H9 (cell line): ENCODE measurements at regions not wholly inside any gene's neighbourhood (a gene's known extent, or its start where the extent isn't known, plus 50 kb on each side); places are given as distances from the start of the nearest gene placed in this dataset.

Experiments used
- DNase-seq: peaks from one replicate; pipeline ENCODE4 v3.0.0-alpha.2; 2017
- H2AFZ ChIP-seq: one replicate; pipeline ENCODE4 v1.6.1; 2013; ENCODE audit warnings: mild to moderate bottlenecking, low read length, control low read depth, moderate library complexity
- H2AK5ac ChIP-seq: 2 replicates; pipeline ENCODE4 v1.6.1; 2013; ENCODE audit warnings: low read length, control low read depth, mixed read lengths; ENCODE audit not compliant: insufficient read length
- H2BK120ac ChIP-seq: one replicate; pipeline ENCODE4 v1.6.1; 2013; ENCODE audit warnings: low read depth, mild to moderate bottlenecking, low read length, control low read depth, inconsistent platforms; ENCODE audit not compliant: poor library complexity, severe bottlenecking
- H2BK12ac ChIP-seq: 2 replicates; pipeline ENCODE4 v1.6.1; 2013; ENCODE audit warnings: low read length, control low read depth, mixed read lengths, low read depth; ENCODE audit not compliant: insufficient read length
- H2BK15ac ChIP-seq: 2 replicates; pipeline ENCODE4 v1.6.1; 2013; ENCODE audit warnings: low read depth, low read length, control low read depth
- H2BK20ac ChIP-seq: one replicate; pipeline ENCODE4 v1.6.1; 2013; ENCODE audit warnings: low read depth, mild to moderate bottlenecking, low read length, control low read depth, inconsistent platforms; ENCODE audit not compliant: poor library complexity, severe bottlenecking
- H2BK5ac ChIP-seq: 2 replicates; pipeline ENCODE4 v1.6.1; 2013; ENCODE audit warnings: low read length, control low read depth, mixed read lengths; ENCODE audit not compliant: insufficient read length
- H3K14ac ChIP-seq: 2 replicates; pipeline ENCODE4 v1.6.1; 2013; ENCODE audit warnings: low read length, control low read depth; ENCODE audit not compliant: insufficient read depth
- H3K18ac ChIP-seq: 2 replicates; pipeline ENCODE4 v1.6.1; 2013; ENCODE audit warnings: low read depth, mild to moderate bottlenecking, mixed read lengths, low read length, control low read depth; ENCODE audit not compliant: insufficient read length
- H3K23ac ChIP-seq: 2 replicates; pipeline ENCODE4 v1.6.1; 2013; ENCODE audit warnings: low read length, control low read depth, mixed read lengths, low read depth; ENCODE audit not compliant: insufficient read length
- H3K23me2 ChIP-seq: 2 replicates; pipeline ENCODE4 v1.6.1; 2013; ENCODE audit warnings: low read depth, mild to moderate bottlenecking, mixed read lengths, low read length, control low read depth; ENCODE audit not compliant: insufficient read length, poor library complexity, severe bottlenecking
- H3K27ac ChIP-seq: 2 replicates; pipeline ENCODE4 v1.5.1; 2013; ENCODE audit warnings: low read length, control low read depth, mixed read lengths, low read depth; ENCODE audit not compliant: insufficient read length
- H3K27me3 ChIP-seq: 2 replicates; pipeline ENCODE4 v1.6.1; 2013; ENCODE audit warnings: low read length, control low read depth, inconsistent platforms; ENCODE audit not compliant: insufficient read depth
- H3K4ac ChIP-seq: 2 replicates; pipeline ENCODE4 v1.6.1; 2013; ENCODE audit warnings: low read depth, mild to moderate bottlenecking, control low read depth, inconsistent platforms, low read length, moderate library complexity
- H3K4me1 ChIP-seq: 2 replicates; pipeline ENCODE4 v1.6.1; 2013; ENCODE audit warnings: low read length, control low read depth, inconsistent platforms; ENCODE audit not compliant: insufficient read depth
- H3K4me2 ChIP-seq: 2 replicates; pipeline ENCODE4 v1.6.1; 2013; ENCODE audit warnings: low read length, control low read depth, mixed read lengths; ENCODE audit not compliant: insufficient read length, insufficient read depth
- H3K56ac ChIP-seq: 2 replicates; pipeline ENCODE4 v1.6.1; 2013; ENCODE audit warnings: low read depth, mild to moderate bottlenecking, mixed read lengths, low read length, control low read depth; ENCODE audit not compliant: insufficient read length
- H3K79me1 ChIP-seq: 2 replicates; pipeline ENCODE4 v1.6.1; 2013; ENCODE audit warnings: low read depth, mild to moderate bottlenecking, moderate library complexity, low read length, control low read depth, inconsistent platforms; ENCODE audit not compliant: insufficient read depth, poor library complexity, severe bottlenecking
- H3K79me2 ChIP-seq: 2 replicates; pipeline ENCODE4 v1.6.1; 2013; ENCODE audit warnings: low read length, control low read depth, inconsistent platforms; ENCODE audit not compliant: insufficient read depth
- H3K9ac ChIP-seq: 2 replicates; pipeline ENCODE4 v1.6.1; 2013; ENCODE audit warnings: low read length, control low read depth, mixed read lengths; ENCODE audit not compliant: insufficient read length; ENCODE audit errors: extremely low read depth
- H3K9me3 ChIP-seq: one replicate; pipeline ENCODE4 v1.6.1; 2013; ENCODE audit warnings: low read depth, low read length, inconsistent platforms; ENCODE audit not compliant: control insufficient read depth
- H3T11ph ChIP-seq: one replicate; pipeline ENCODE4 v1.6.1; 2013; ENCODE audit warnings: mild to moderate bottlenecking, low read length, control low read depth, inconsistent platforms
- H4K20me1 ChIP-seq: one replicate; pipeline ENCODE4 v1.6.1; 2013; ENCODE audit not compliant: control insufficient read depth, insufficient read length, insufficient read depth
- H4K5ac ChIP-seq: 2 replicates; pipeline ENCODE4 v1.6.1; 2013; ENCODE audit warnings: low read depth, mild to moderate bottlenecking, mixed read lengths, low read length, control low read depth; ENCODE audit not compliant: insufficient read length
- H4K8ac ChIP-seq: replicated peaks from 2 replicates; pipeline ENCODE4 v1.6.1; 2013; ENCODE audit warnings: low read length, control low read depth, mixed read lengths, low read depth; ENCODE audit not compliant: insufficient read length
- H4K91ac ChIP-seq: 2 replicates; pipeline ENCODE4 v1.6.1; 2013; ENCODE audit warnings: low read depth, mild to moderate bottlenecking, moderate library complexity, mixed read lengths, low read length, control low read depth; ENCODE audit not compliant: insufficient read length
- H3K27ac Mint-ChIP-seq, 3 experiments: 2 replicates in 2 of 3; 3 replicates in 1 of 3; pipeline ENCODE4 v1.8.0; 2020 to 2021; ENCODE audit warnings: mixed read lengths in 3 of 3, mild to moderate bottlenecking in 1 of 3, moderate library complexity in 1 of 3
- H3K27me3 Mint-ChIP-seq: 2 replicates; pipeline ENCODE4 v1.8.0; 2021; ENCODE audit warnings: low read depth, mild to moderate bottlenecking, moderate library complexity, mixed read lengths
- H3K36me3 Mint-ChIP-seq, 3 experiments: 2 replicates in 2 of 3; 3 replicates in 1 of 3; pipeline ENCODE4 v1.8.0; 2020 to 2021; ENCODE audit warnings: low read depth in 3 of 3, mixed read lengths in 3 of 3; ENCODE audit not compliant: insufficient read depth in 1 of 3
- H3K4me1 Mint-ChIP-seq, 2 experiments: 2 replicates each; pipeline ENCODE4 v1.8.0; 2020; ENCODE audit warnings: mixed read lengths in 2 of 2
- H3K4me3 Mint-ChIP-seq, 2 experiments: 2 replicates in 1 of 2; 3 replicates in 1 of 2; pipeline ENCODE4 v1.8.0; 2020 to 2021; ENCODE audit warnings: mild to moderate bottlenecking in 2 of 2, mixed read lengths in 2 of 2, moderate library complexity in 1 of 2
- H3K9me3 Mint-ChIP-seq, 2 experiments: 2 replicates in 1 of 2; 3 replicates in 1 of 2; pipeline ENCODE4 v1.8.0; 2020; ENCODE audit warnings: mild to moderate bottlenecking in 2 of 2, mixed read lengths in 2 of 2, moderate library complexity in 1 of 2
- WGBS: extraction: QIAGEN DNeasy Blood & Tissue Kit; methylation state at CpG from one replicate; pipeline ENCODE4 v1.1.7; 2013; ENCODE audit warnings: missing lambda C conversion rate, low lambda C conversion rate, mixed read lengths; ENCODE audit not compliant: insufficient read length; ENCODE audit errors: extremely low coverage; 5-methylcytosine and 5-hydroxymethylcytosine counted together
- TF ChIP-seq, protein P1 (sequence below): fragments of 200-600 bp; sonication (generic); conservative IDR thresholded peaks from 3 replicates; pipeline ENCODE4 v1.8.0; 2021; ENCODE audit warnings: antibody characterized with exemption, mild to moderate bottlenecking

DNA sequence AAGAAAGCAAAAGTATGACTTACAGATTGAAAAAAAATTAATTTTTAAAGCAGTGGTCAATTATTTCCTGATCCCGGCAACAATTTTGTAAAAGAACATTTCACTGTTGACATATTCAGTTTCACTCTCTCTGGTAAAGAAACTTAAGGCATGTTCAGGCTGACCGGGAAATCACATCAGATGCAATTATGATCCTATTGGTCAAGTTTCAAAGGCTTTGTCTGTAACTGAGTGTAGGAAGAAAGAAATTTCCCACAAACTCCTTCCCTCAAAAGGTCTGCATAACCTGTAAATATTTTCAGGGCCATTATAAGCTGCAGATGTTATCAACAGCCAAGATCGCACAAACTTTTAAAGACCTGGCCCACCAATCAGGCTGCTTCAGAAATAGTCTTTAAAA lies 205.4 kb upstream of the IGF1R start:
- H3K4me1 ChIP-seq: no peaks in the 10 kb centered on the region
- no CpG with 5 or more reads among the region's 3 CpGs for WGBS

More for the DNA sequence above, 205.4 kb upstream of the IGF1R start:
- Histone ChIP-seq H3K27ac (no peak overlapping the region), H3K56ac (no peak overlapping the region), H2BK5ac (no peak overlapping the region), H2BK15ac (no peak overlapping the region), H3K79me1 (no peaks in the 10 kb centered on the region), H4K20me1 (no peaks in the 10 kb centered on the region), H2AK5ac (no peak overlapping the region), H3K18ac (no peak overlapping the region), H3K4me2 (no peak overlapping the region), H4K5ac (no peak overlapping the region), H3K9me3 (no peaks in the 10 kb centered on the region), H3K79me2 (no peaks in the 10 kb centered on the region), H2BK120ac (no peak overlapping the region), H3K4ac (no peak overlapping the region), H2BK20ac (no peak overlapping the region), H3K23ac (no peak overlapping the region), H4K91ac (no peak overlapping the region), H2AFZ (no peak overlapping the region), H3K27me3 (no peaks in the 10 kb centered on the region), H3T11ph (no peak overlapping the region), H3K9ac (no peak overlapping the region), H2BK12ac (no peak overlapping the region), H3K23me2 (no peaks in the 10 kb centered on the region), H3K14ac (no peak overlapping the region), H4K8ac (no peak overlapping the region)
- Mint-ChIP-seq H3K9me3 (peaks cover 16% of the 10 kb centered on the region in 2 experiments), H3K27me3 (peaks cover 13% of the 10 kb centered on the region), H3K4me3 (no peak overlapping the region), H3K36me3 (peaks cover 0 to 13% (median 2%) of the 10 kb centered on the region in 3 experiments; a peak in 2 of 7 replicates), H3K4me1 (peaks cover 3 to 9% of the 10 kb centered on the region in 2 experiments; a peak in 3 of 4 replicates), H3K27ac (no peak overlapping the region)
- no peak for DNase-seq
- TF ChIP-seq, protein P1, sequence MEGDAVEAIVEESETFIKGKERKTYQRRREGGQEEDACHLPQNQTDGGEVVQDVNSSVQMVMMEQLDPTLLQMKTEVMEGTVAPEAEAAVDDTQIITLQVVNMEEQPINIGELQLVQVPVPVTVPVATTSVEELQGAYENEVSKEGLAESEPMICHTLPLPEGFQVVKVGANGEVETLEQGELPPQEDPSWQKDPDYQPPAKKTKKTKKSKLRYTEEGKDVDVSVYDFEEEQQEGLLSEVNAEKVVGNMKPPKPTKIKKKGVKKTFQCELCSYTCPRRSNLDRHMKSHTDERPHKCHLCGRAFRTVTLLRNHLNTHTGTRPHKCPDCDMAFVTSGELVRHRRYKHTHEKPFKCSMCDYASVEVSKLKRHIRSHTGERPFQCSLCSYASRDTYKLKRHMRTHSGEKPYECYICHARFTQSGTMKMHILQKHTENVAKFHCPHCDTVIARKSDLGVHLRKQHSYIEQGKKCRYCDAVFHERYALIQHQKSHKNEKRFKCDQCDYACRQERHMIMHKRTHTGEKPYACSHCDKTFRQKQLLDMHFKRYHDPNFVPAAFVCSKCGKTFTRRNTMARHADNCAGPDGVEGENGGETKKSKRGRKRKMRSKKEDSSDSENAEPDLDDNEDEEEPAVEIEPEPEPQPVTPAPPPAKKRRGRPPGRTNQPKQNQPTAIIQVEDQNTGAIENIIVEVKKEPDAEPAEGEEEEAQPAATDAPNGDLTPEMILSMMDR: no peak
